Tibial artery (tissue), 4 donors: ENCODE measurements at regions not wholly inside any gene's neighbourhood (a gene's known extent, or its start where the extent isn't known, plus 50 kb on each side); places are given as distances from the start of the nearest gene placed in this dataset.
"Not testable (repeated sequence)": the region's sequence is repeated elsewhere in the genome, so short reads cannot be mapped to it uniquely, and the experiment has no call there.

ENCODE experiments used
- DNase-seq, 2 donors: peaks; one replicate each; pipeline ENCODE4 v3.0.0-alpha.2; 2019
- H3K27ac ChIP-seq, 2 donors: fragments of 200-600 bp; sonication (generic) in 1 of 2; 1 replicate in 1 of 2; 2 replicates in 1 of 2; pipeline ENCODE4 v1.5.1; 2018 to 2019; ENCODE audit warnings: mild to moderate bottlenecking in 1 of 2
- H3K27me3 ChIP-seq, 2 donors: fragments of 200-600 bp; sonication (generic) in 1 of 2; one replicate each; pipeline versions ENCODE4 v1.5.1 to v1.6.0; 2016 to 2019
- H3K36me3 ChIP-seq, 3 donors: fragments of 200-600 bp; sonication (generic) in 2 of 3; one replicate each; pipeline ENCODE4 v1.5.1; 2016 to 2019; ENCODE audit warnings: mild to moderate bottlenecking in 2 of 3
- H3K4me1 ChIP-seq, 4 donors: fragments of 200-600 bp; sonication (generic) in 2 of 4; 1 replicate in 3 of 4; 2 replicates in 1 of 4; pipeline ENCODE4 v1.5.1; 2016 to 2019
- H3K4me3 ChIP-seq, 2 donors: fragments of 200-600 bp; sonication (generic) in 1 of 2; 1 replicate in 1 of 2; 2 replicates in 1 of 2; pipeline ENCODE4 v1.5.1; 2018 to 2019; ENCODE audit warnings: mild to moderate bottlenecking in 2 of 2
- H3K9me3 ChIP-seq, 3 donors: fragments of 200-600 bp; sonication (generic) in 1 of 3; one replicate each; pipeline ENCODE4 v1.5.1; 2016 to 2019
- CTCF ChIP-seq, 2 experiments: fragments of 200-600 bp in 1 of 2; fragments of 450-650 bp in 1 of 2; IDR thresholded peaks; one replicate each; pipeline ENCODE4 v1.5.1; 2017 to 2019; ENCODE audit warnings: antibody characterized with exemption in 2 of 2, mild to moderate bottlenecking in 1 of 2, moderate library complexity in 1 of 2
- intact Hi-C: fragments of 100-400 bp; cut with DNase I; formaldehyde crosslinking; loops from one replicate; pipeline ENCODE4 v1.15.0; 2023; ENCODE audit warnings: low total_unique reads

- H3K4me1 ChIP-seq: no peaks in the 10 kb centered on the region
- TF ChIP-seq CTCF (IDR thresholded peaks at IDR 0.05): no peak
- H3K4me3 ChIP-seq: no peak overlapping the region
- H3K9me3 ChIP-seq: no peaks in the 10 kb centered on the region
- H3K27ac ChIP-seq: no peak overlapping the region
- no peaks in the 10 kb centered on the region for H3K36me3 ChIP-seq
- H3K27me3 ChIP-seq: no peaks in the 10 kb centered on the region
- intact Hi-C loops: no loop called here
- DNase-seq: no peak
Measured at GRCh38 chr10:44577533-44577932, 192.6 kb upstream of the CXCL12 start.

- Histone ChIP-seq H3K36me3 (no peaks in the 10 kb centered on the region), H3K27ac (no peak overlapping the region), H3K4me3 (no peak overlapping the region), H3K4me1 (no peaks in the 10 kb centered on the region), H3K9me3 (no peaks in the 10 kb centered on the region), H3K27me3 (no peaks in the 10 kb centered on the region)
- no peak for TF ChIP-seq CTCF (IDR thresholded peaks at IDR 0.05)
- no peak for DNase-seq
- intact Hi-C loops: no loop called here
Measured at GRCh38 chr10:44578271-44578670, 193.4 kb upstream of the CXCL12 start.

GRCh38 chr10:44578963-44579362 lies 194.1 kb upstream of the CXCL12 start:
- intact Hi-C loops, H3K27me3 ChIP-seq, H3K36me3 ChIP-seq, H3K4me3 ChIP-seq, H3K9me3 ChIP-seq, H3K27ac ChIP-seq, H3K4me1 ChIP-seq, DNase-seq: not testable (repeated sequence)

GRCh38 chr10:44581996-44582395 lies 197.1 kb upstream of the CXCL12 start:
- no peak overlapping the region for H3K27ac ChIP-seq
- no peaks in the 10 kb centered on the region for H3K9me3 ChIP-seq
- DNase-seq: no peak
- intact Hi-C loops: loop anchor here (10.0 kb wide), 1 partner anchor 247 kb away; no protein-coding TSS in a partner anchor
- H3K27me3 ChIP-seq: no peaks in the 10 kb centered on the region
- H3K36me3 ChIP-seq: no peaks in the 10 kb centered on the region
- no peak for TF ChIP-seq CTCF (IDR thresholded peaks at IDR 0.05)
- H3K4me1 ChIP-seq: no peaks in the 10 kb centered on the region
- no peak overlapping the region for H3K4me3 ChIP-seq

GRCh38 chr10:44587488-44588318 lies 202.8 kb upstream of the CXCL12 start:
- no peaks in the 10 kb centered on the region for H3K9me3 ChIP-seq
- no peak overlapping the region for H3K4me3 ChIP-seq
- no peaks in the 10 kb centered on the region for H3K4me1 ChIP-seq
- DNase-seq: no peak
- H3K36me3 ChIP-seq: no peaks in the 10 kb centered on the region
- no peak for TF ChIP-seq CTCF (IDR thresholded peaks at IDR 0.05)
- no peak overlapping the region for H3K27ac ChIP-seq
- no peaks in the 10 kb centered on the region for H3K27me3 ChIP-seq
- intact Hi-C loops: loop anchor here (10.0 kb wide), 1 partner anchor 253 kb away; no protein-coding TSS in a partner anchor

GRCh38 chr10:44589181-44589943 lies 204.5 kb upstream of the CXCL12 start:
- Histone ChIP-seq H3K27me3 (no peaks in the 10 kb centered on the region), H3K4me1 (no peaks in the 10 kb centered on the region), H3K36me3 (no peaks in the 10 kb centered on the region), H3K27ac (no peak overlapping the region), H3K4me3 (no peak overlapping the region), H3K9me3 (no peaks in the 10 kb centered on the region)
- no peak for TF ChIP-seq CTCF (IDR thresholded peaks at IDR 0.05)
- DNase-seq: no peak
- intact Hi-C loops: loop anchor here (10.0 kb wide), 1 partner anchor 255 kb away; no protein-coding TSS in a partner anchor
